ENCODE measurements at regions not wholly inside any gene's neighbourhood (a gene's known extent, or its start where the extent isn't known, plus 50 kb on each side); places are given as distances from the start of the nearest gene placed in this dataset.

DNA sequence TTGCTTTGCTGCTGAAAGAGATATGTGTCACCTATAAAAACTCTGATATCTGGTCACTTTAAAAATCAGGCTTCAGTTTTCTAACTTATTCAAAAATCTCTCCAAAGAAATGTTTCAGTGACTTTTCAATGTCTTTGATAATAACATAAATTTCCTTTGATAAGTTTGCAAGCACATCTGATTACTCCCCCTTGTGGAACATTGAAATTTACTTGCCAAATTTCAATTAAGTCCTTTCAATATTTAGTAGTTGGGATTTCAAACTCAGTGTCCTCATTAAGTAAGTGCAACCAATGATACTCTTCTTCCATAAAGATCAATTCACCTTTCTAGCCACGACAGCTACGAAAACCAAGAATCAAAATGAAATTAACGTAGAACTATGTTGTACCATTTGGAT, 151.3 kb upstream of the FAM47C start:
- TF ChIP-seq, protein P1, sequence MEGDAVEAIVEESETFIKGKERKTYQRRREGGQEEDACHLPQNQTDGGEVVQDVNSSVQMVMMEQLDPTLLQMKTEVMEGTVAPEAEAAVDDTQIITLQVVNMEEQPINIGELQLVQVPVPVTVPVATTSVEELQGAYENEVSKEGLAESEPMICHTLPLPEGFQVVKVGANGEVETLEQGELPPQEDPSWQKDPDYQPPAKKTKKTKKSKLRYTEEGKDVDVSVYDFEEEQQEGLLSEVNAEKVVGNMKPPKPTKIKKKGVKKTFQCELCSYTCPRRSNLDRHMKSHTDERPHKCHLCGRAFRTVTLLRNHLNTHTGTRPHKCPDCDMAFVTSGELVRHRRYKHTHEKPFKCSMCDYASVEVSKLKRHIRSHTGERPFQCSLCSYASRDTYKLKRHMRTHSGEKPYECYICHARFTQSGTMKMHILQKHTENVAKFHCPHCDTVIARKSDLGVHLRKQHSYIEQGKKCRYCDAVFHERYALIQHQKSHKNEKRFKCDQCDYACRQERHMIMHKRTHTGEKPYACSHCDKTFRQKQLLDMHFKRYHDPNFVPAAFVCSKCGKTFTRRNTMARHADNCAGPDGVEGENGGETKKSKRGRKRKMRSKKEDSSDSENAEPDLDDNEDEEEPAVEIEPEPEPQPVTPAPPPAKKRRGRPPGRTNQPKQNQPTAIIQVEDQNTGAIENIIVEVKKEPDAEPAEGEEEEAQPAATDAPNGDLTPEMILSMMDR (IDR thresholded peaks at IDR 0.05; ENCODE audit: low read length): 0 out of 2 replicates have a peak, but pooled peaks have one; percentile 5
- no peak for TF ChIP-seq EZH2phosphoT487 (IDR thresholded peaks at IDR 0.05; ENCODE audit: low read length)
- H3K9me2 ChIP-seq (replicated peaks; ENCODE audit: insufficient read depth, low read length): no peaks in the 10 kb centered on the region
- no peaks in the 10 kb centered on the region for H3K27me3 ChIP-seq (replicated peaks; ENCODE audit: insufficient read depth, low read length)
- no peaks in the 10 kb centered on the region for H3K9me3 ChIP-seq (replicated peaks; ENCODE audit: insufficient read depth, low read length)
- no peaks in the 10 kb centered on the region for H3F3A ChIP-seq (ENCODE audit: insufficient read depth, low read length)
- no peak overlapping the region for H3K9ac ChIP-seq (ENCODE audit: low read length)
- no peak overlapping the region for H3K4me2 ChIP-seq (ENCODE audit: low read depth, low read length)
- no peak for DNase-seq
- H3K27ac ChIP-seq (ENCODE audit: low read length): no peak overlapping the region
- no peaks in the 10 kb centered on the region for H4K20me1 ChIP-seq (ENCODE audit: insufficient read depth, low read length)
- H3K36me3 ChIP-seq (replicated peaks; ENCODE audit: insufficient read depth, low read length): no peaks in the 10 kb centered on the region
- no peak overlapping the region for H3K4me3 ChIP-seq (ENCODE audit: low read length)
- H2AFZ ChIP-seq (ENCODE audit: low read length): no peak overlapping the region
- no peaks in the 10 kb centered on the region for H3K79me2 ChIP-seq (ENCODE audit: low read length)
- H3K4me1 ChIP-seq (ENCODE audit: low read length): no peaks in the 10 kb centered on the region

DNA sequence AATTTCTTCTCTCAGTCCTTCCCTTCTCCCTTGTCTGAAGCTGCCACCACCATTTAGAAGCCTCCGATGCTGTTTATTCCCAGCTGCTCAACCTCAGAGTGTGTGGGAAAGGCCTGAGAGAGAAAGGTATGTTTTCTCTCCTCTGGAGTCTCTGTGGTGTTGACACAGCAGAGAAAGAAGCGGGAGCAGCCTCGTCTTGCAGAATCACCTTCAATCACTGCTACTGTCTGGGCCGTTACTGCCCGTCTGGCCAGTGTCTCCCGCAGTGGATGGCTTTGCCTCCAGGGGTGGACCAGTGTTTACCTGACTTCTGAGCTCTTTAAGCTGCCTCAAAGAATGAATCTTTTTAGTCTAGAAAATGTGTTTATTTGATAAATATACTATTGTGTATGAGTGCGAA, 148.9 kb upstream of the FAM47C start:
- Histone ChIP-seq H2AFZ (ENCODE audit: low read length) (no peak overlapping the region), H3F3A (ENCODE audit: insufficient read depth, low read length) (no peaks in the 10 kb centered on the region), H3K79me2 (ENCODE audit: low read length) (no peaks in the 10 kb centered on the region), H3K27me3 (replicated peaks; ENCODE audit: insufficient read depth, low read length) (no peaks in the 10 kb centered on the region), H3K36me3 (replicated peaks; ENCODE audit: insufficient read depth, low read length) (no peaks in the 10 kb centered on the region), H3K9me2 (replicated peaks; ENCODE audit: insufficient read depth, low read length) (no peaks in the 10 kb centered on the region), H3K9ac (ENCODE audit: low read length) (no peak overlapping the region), H4K20me1 (ENCODE audit: insufficient read depth, low read length) (no peaks in the 10 kb centered on the region), H3K4me2 (ENCODE audit: low read depth, low read length) (no peak overlapping the region), H3K27ac (ENCODE audit: low read length) (no peak overlapping the region), H3K4me1 (ENCODE audit: low read length) (no peaks in the 10 kb centered on the region), H3K4me3 (ENCODE audit: low read length) (no peak overlapping the region), H3K9me3 (replicated peaks; ENCODE audit: insufficient read depth, low read length) (no peaks in the 10 kb centered on the region)
- TF ChIP-seq EZH2 (optimal IDR thresholded peaks at IDR 0.05; ENCODE audit: low read depth, low read length) (no peak), EZH2phosphoT487 (IDR thresholded peaks at IDR 0.05; ENCODE audit: low read length) (no peak)
- TF ChIP-seq, protein P1 (IDR thresholded peaks at IDR 0.05; ENCODE audit: low read length): no peak
- DNase-seq: no peak

DNA sequence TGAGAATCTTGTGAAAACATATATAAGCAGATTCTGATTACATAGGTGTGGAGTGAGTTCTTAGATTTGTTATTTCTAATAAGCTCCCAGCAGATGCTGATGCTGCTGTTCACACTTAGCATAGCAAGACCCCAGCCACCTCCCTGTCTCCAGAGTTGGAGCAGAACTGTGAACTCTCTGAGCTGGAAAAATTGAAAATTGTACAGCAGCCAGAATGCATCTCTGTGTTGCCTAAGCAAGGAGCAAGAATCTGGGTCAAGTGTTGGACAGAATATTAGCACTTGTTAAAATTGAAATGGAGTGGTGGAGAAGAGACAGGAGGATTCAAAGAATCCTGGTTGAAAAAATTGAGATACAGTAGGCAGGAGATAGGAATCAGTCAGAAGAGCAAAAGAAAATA, 146.6 kb upstream of the FAM47C start:
- Histone ChIP-seq H3K9ac (ENCODE audit: low read length) (no peak overlapping the region), H3K9me2 (replicated peaks; ENCODE audit: insufficient read depth, low read length) (no peaks in the 10 kb centered on the region), H3K79me2 (ENCODE audit: low read length) (no peaks in the 10 kb centered on the region), H2AFZ (ENCODE audit: low read length) (no peak overlapping the region), H3K4me1 (ENCODE audit: low read length) (no peaks in the 10 kb centered on the region), H3F3A (ENCODE audit: insufficient read depth, low read length) (no peaks in the 10 kb centered on the region), H3K4me2 (ENCODE audit: low read depth, low read length) (no peak overlapping the region), H4K20me1 (ENCODE audit: insufficient read depth, low read length) (no peaks in the 10 kb centered on the region), H3K27ac (ENCODE audit: low read length) (no peak overlapping the region), H3K36me3 (replicated peaks; ENCODE audit: insufficient read depth, low read length) (no peaks in the 10 kb centered on the region), H3K4me3 (ENCODE audit: low read length) (no peak overlapping the region), H3K9me3 (replicated peaks; ENCODE audit: insufficient read depth, low read length) (no peaks in the 10 kb centered on the region), H3K27me3 (replicated peaks; ENCODE audit: insufficient read depth, low read length) (no peaks in the 10 kb centered on the region)
- TF ChIP-seq, protein P1 (IDR thresholded peaks at IDR 0.05; ENCODE audit: low read length): no peak
- no peak for TF ChIP-seq EZH2 (optimal IDR thresholded peaks at IDR 0.05; ENCODE audit: low read depth, low read length)
- TF ChIP-seq EZH2phosphoT487 (IDR thresholded peaks at IDR 0.05; ENCODE audit: low read length): no peak
- DNase-seq: no peak
